ENCODE measurements at regions not wholly inside any gene's neighbourhood (a gene's known extent, or its start where the extent isn't known, plus 50 kb on each side); places are given as distances from the start of the nearest gene placed in this dataset.

DNA sequence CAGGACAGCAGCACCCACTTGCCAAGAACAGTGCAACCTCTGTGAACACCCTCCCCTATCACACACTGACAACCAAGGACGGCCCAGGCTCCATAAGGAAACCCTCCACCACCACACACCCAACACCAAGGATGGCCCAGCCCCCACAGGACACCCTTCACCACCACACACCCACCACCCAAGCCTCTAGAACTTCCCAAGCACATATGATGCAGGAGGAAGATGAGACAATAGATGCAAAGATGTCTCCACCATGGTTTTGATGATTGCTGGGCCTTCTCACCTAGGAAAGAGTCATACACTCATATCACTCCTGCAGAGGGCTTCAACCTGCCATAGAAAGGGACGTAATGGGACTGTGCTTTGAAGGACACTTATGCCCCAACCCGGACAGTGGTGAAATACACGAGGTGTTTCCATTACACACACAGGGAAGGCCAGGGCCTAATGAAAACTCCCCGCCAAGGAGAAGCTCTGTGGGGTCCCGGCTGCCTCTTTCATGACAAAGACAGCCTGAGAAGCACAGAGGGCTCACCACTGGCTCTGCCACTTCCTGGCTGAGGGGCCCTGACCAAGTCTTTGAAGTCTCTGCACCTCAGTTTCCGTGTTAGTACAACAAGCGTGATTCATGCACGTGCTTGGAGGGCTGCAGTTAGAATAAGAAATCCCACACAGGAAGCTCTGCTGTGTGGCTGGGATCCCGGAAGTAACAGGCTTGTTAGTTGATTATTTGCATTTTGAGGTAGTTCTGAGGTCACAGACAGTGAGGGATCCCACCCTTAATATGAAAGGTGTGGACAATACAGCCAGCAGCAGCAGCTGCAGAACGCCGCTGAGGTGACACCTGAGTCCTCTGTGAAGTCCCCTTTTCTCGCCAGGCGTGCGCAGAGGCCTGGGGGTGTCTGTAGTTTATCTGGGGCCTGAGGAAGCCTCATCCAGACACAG is 61.9 kb upstream of the ATP12A start:
- DNase-seq: peak; percentile 88

DNA sequence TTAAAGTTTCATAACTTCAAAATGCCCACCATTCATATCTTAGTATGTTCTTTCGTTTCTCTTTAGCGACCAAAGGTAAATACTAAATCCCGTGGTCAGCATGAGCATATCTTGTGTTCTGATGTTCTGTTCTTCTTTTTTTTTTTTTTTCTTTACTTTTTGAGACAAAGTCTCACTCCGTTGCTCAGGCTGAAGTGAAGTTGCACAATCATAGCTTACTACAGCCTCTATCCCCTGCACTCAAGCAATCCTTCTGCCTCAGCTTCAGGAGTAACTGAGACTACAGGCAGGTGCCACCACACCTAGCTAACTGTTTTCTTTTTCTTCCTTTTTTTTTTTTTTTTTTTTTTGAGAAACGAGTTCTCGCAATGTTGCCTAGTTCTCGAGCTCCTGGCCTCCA is 60.9 kb upstream of the ATP12A start:
- no peak for DNase-seq

DNA sequence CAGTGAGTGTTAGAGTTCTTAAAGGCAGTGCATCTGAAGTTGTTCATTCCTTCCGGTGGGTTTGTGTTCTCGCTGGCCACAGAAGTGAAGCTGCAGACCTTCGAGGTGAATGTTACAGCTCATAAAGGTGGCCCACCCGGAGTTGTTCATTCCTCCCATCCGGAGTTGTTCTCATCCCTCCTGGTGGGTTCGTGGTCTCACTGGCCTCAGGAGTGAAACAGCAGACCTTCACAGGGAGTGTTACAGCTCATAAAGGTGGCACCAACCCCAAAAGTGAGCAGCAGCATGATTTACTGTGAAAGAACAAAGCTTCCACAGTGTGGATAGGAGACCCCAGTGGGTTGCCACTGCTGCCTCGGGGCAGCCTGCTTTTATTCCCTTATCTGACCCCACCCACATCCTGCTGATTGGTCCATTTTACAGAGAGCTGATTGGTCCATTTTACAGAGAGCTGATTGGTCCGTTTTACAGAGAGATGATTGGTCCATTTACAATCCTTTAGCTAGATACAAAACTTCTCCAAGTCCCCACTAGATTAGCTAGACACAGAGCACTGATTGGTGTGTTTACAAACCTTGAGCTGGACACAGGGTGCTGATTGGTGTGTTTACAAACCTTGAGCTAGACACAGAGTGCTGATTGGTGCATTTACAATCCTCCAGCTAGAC is 57.6 kb upstream of the ATP12A start:
- DNase-seq: peak; percentile 52

DNA sequence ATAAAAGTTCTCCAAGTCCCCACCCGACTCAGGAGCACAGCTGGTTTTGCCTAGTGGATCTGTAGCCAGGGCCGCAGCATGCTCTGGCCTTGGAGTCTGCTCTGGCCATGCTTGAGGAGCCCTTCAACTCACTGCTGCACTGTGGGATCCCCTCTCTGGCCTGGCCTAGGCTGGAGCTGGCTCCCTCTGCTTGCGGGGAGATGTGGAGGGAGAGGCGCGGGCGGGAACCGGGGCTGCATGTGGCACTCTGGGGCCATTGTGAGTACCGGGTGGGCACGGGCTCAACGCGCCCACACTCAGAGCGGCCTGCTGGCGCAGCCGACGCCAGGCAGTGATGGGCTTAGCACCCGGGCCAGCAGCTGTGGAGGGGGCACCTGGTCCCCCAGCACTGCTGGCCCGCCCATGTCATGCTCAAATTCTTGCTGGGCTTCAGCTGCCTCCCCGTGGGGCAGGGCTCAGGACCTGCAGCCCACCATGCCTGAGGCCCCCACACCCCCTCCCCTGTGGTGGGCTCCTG is 57.0 kb upstream of the ATP12A start:
- DNase-seq: peak; percentile 44

DNA sequence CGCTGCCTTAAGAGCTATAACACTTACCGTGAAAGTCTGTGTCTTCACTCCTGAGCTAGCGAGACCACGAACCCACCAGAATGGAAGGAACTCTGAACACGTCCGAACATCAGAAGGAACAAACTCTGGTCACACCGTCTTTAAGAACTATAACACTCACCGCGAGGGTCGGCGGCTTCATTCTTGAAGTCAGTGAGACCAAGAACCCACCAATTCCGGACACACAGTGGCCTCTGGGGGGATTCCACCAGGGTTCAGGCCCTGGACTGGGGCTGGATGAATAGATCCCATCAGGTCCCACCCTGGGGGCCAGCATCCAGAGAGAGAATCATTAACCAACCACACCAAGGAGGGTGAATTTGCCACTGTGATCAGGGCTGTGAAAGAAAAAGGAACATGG is 55.8 kb upstream of the ATP12A start:
- DNase-seq: peak; percentile 53

DNA sequence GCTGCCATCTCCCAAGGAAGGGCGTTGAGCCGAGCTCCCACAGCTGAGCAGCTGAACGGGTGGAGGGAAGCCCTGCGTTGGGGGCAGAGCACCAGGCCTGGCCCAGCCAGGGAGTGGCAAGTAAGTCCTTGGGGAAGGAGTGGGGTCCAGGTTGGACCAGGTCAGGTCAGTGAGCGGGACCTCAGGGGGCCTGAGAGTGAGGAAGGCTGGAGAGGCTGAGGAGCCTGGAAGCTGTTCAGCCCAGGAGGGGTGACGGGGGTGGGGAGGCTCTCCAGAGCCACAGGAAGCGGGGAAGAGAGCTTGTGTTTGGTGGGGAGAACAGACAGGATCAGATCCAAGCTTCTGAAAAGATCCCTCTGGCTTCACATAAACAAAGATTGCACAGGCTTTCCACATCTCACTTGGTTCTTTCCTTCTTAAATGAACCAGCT is 55.4 kb upstream of the ATP12A start:
- DNase-seq: peak; percentile 47

DNA sequence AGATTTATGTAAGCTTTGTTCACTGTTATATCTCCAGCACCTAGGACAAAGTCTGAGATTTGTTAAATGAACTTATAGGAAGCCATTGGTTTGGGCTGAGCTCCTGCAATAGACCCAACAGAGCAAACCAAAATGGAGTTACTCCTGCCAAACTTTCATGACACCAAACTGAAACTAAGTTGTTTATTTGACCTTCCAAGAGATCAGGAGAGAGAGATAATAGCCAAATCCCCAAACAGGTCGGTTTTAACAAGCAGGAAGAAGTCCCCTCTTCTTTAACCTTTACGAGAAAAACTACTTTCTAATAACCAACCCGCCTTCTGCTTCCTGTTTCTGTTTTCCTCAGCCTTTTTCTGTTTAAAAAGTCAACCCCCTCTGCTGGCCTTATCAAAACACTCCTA is 54.9 kb upstream of the ATP12A start:
- peak; percentile 1 for DNase-seq

DNA sequence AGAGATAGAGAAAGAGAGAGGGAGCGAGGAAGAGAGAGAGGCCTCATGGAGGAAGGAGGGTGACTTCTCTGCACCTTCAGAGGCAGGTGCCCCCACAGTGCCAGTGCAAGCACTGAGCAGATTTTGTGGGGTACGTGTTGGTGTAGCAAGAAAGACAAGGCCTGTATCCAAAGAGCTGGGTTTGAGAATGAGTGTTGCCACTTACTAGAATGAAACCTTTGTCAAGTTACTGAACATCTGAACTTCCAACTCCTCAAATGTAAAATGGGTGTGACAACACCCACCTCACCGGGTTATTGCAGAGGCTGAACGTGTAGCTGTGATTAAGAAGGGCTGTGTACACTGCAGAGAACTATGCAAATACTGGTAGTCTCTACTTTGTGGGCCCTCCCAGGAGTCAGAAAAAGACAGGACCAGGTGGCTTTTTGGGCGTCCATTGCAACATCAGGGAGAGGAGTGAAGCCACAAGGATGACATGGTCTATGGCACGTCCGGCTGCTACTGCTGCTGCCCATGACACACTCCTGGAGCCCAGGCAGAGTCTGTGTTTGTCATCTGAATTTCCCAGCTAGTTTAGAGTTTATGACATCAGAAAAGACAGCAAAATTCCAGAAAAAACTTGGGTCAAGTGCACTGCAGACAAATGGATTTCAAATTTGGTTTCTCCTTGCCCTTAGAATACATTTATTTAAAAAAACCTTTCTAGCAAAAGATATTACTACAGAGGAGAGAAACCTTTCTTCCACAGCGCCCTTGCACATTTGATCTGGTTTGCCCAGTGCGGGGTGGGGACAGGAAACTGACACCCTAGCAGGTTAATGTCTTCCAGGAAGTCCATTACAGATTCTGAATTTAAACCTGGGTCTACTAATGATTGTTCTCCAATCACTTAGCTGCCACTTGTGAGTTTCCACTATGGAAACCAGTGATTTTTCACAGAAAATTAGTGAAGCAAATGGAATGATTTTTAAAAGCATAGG is 54.0 kb upstream of the ATP12A start:
- DNase-seq: peak; percentile 62

DNA sequence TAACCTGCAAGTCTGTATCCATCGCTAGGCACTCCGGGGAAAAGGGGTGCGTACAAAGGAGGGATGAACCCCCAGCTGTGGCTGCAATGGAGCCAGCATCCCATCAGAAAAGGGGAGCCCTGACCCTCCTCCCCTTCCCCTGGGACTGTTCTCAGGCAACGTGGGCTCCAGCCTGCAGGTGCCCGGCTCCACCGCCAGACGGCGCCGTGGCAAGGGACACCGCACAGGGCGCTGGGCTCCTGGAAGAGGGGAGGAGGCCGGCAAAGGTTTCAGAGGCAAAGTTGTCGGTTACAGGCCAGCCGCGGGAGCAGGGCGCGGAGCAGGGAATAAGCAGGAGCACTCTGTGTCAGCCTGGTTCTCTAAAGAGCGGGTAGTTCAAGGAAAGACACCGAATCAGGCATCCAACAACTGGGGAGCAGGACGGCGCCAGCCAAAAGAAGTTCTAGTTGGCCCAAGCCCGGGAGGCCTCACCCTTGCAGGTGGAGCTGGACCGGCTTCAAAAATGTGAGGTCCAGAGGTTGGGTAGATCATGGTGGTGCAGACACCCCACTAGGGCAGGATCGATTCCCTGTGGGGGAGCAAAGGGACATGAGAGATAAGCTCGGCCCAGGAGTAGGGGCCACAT is 53.0 kb upstream of the ATP12A start:
- no peak for DNase-seq

DNA sequence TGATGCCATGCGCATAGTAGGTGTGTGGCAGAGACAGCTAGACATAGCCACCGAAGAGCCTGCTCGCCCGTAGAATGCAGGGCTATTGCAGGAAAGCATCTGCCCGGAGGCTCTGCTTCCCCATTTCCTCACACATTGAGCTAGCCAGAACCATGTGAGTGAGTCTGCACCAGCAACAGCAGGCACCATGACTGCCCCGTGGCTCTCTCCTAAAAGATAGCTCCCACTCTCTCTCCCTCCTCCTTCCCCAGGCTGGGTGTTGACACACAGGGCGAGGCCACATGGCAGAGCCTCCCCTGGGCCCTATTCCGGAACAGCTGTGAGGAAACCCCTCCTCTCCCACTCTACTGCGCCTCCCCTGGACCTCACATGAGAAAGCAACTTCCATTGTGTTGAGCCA is 52.3 kb upstream of the ATP12A start:
- DNase-seq: no peak

DNA sequence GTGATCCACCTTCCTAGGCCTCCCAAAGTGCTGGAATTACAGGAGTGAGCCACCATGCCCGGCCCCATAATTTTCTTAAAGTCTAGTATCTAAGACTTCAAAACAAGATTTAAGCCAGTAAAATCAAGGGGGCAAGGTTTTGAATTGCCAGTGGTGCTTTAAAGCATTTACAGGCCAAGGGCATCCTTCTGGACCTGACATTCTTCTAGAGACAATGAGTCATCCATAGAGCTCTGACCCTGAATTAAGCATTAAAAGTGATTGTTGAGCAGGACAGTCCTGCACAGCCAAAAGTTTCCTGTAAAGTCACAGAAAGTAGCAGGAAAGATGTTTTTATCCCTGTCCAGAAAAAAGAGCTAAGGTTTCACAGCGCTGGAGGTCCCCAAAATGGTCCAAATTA is 50.9 kb upstream of the ATP12A start:
- no peak for DNase-seq

DNA sequence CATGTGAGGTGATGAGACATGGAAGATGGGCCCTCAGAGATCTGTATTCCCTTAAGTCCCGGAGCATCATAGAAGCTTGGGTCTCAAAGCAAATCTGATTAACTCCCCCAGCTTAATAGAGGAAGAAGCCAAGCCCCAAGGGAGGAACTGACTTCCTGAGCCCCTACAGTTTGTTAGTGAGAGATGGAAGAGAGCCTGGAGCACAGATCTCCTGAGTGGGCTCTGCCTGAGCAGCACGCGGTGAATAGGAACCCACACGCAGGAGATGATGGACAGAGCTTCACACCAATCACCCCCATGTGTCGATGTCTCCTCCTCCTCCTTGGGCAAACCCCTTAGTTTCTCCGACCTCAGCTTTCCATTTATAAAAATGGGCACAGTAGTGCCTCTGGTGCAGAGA is 50.1 kb upstream of the ATP12A start:
- no peak for DNase-seq
